IPS-18c (cell line): ENCODE measurements at regions not wholly inside any gene's neighbourhood (a gene's known extent, or its start where the extent isn't known, plus 50 kb on each side); places are given as distances from the start of the nearest gene placed in this dataset.
"Not testable (repeated sequence)": the region's sequence is repeated elsewhere in the genome, so short reads cannot be mapped to it uniquely, and the experiment has no call there.

ENCODE experiments used
- H3K4me3 ChIP-seq: 2 replicates; pipeline ENCODE4 v1.7.0; 2013; ENCODE audit warnings: low read depth, mild to moderate bottlenecking, low read length, moderate library complexity; ENCODE audit not compliant: insufficient read depth
- H3K9me3 ChIP-seq: one replicate; pipeline ENCODE4 v1.6.1; 2013; ENCODE audit warnings: mild to moderate bottlenecking, low read length, moderate library complexity; ENCODE audit not compliant: control insufficient read depth, insufficient read depth

GRCh38 chr5:4614088-4614487, 526.0 kb upstream of the ADAMTS16 start:
- Histone ChIP-seq H3K9me3 (peaks cover 2% of the 10 kb centered on the region), H3K4me3 (no peak overlapping the region)

DNA sequence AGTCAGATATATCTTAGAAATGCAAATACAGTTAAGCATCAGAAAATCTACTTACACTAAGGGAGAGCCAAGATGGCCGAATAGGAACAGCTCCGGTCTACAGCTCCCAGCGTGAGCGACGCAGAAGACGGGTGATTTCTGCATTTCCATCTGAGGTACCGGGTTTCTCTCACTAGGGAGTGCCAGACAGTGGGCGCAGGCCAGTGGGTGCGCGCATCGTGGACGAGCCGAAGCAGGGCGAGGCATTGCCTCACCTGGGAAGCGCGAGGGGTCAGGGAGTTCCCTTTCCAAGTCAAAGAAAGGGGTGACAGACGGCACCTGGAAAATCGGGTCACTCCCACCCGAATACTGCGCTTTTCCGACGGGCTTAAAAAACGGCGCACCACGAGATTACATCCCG, 524.8 kb upstream of the ADAMTS16 start:
- not testable (repeated sequence) for H3K4me3 ChIP-seq, H3K9me3 ChIP-seq

- Histone ChIP-seq H3K4me3 (no peak overlapping the region), H3K9me3 (no peaks in the 10 kb centered on the region)
Measured at GRCh38 chr5:4625206-4625896, 514.8 kb upstream of the ADAMTS16 start.

GRCh38 chr5:4627131-4627530, 513.0 kb upstream of the ADAMTS16 start:
- Histone ChIP-seq H3K4me3 (no peak overlapping the region), H3K9me3 (no peaks in the 10 kb centered on the region)

DNA sequence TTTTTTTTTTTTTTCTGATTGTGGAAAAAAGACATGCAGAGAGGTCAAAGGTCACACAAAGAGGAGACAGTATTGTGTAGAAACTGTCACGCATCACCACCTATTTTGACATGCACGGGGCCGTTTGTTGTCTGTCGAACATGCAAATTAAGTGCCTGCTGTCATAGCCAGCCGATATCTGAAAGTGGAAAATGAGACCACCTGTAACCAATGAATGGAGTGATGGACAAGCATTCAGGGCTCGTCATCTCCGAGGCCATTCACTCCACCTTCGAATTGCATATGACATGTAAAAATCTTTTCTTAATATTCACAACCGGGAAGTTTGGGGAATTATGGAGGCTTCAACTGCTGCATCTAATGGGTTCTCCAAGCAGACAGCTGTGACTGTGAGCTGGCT, 512.2 kb upstream of the ADAMTS16 start:
- Histone ChIP-seq H3K9me3 (no peaks in the 10 kb centered on the region), H3K4me3 (no peak overlapping the region)

- H3K4me3 ChIP-seq: no peak overlapping the region
- H3K9me3 ChIP-seq: no peaks in the 10 kb centered on the region
Measured at GRCh38 chr5:4628645-4629385, 511.3 kb upstream of the ADAMTS16 start.

DNA sequence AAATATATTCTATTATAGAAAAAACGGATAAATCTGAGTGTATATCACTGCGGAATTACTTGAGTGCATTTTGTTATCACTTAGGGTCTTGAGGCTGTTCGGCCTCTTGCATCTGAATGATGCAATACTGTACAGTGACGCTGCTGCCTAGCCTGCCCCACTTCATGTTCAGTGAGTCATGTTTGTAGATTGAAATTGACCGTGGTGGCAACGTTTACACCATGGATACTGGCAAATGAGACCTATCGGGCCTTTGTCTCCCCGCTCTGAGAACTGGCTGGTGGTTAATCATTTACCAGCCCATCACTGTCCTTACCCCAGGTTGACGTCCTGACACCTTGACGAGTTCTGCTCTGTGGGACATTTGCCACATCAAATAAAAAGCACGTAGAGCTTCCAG, 510.1 kb upstream of the ADAMTS16 start:
- Histone ChIP-seq H3K9me3 (no peaks in the 10 kb centered on the region), H3K4me3 (no peak overlapping the region)

GRCh38 chr5:4634342-4634741, 505.8 kb upstream of the ADAMTS16 start:
- Histone ChIP-seq H3K9me3 (no peaks in the 10 kb centered on the region), H3K4me3 (no peak overlapping the region)

DNA sequence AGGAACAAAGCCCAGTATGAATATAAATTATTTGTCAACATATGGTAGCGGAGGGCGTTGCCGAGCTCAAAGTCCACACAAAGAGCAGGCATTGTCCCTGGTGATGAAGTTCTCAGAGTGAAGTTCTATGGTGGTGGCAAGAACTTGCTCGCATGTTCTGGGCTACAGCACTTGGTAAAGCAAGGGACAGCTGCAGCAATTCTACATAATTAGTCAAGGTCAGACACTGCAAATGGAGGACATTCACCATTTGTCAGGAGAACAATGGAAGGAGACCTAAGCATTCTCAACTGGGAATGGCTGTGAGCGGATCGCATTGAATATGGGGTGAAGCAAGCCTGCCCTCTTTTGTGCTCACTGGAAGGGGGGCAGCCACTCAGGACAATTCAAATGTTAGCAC, 503.8 kb upstream of the ADAMTS16 start:
- Histone ChIP-seq H3K9me3 (no peaks in the 10 kb centered on the region), H3K4me3 (no peak overlapping the region)

GRCh38 chr5:4639946-4640345, 500.2 kb upstream of the ADAMTS16 start:
- peaks cover 3% of the 10 kb centered on the region for H3K9me3 ChIP-seq
- no peak overlapping the region for H3K4me3 ChIP-seq

GRCh38 chr5:4640795-4641194, 499.3 kb upstream of the ADAMTS16 start:
- H3K9me3 ChIP-seq: peaks cover 3% of the 10 kb centered on the region
- H3K4me3 ChIP-seq: no peak overlapping the region

DNA sequence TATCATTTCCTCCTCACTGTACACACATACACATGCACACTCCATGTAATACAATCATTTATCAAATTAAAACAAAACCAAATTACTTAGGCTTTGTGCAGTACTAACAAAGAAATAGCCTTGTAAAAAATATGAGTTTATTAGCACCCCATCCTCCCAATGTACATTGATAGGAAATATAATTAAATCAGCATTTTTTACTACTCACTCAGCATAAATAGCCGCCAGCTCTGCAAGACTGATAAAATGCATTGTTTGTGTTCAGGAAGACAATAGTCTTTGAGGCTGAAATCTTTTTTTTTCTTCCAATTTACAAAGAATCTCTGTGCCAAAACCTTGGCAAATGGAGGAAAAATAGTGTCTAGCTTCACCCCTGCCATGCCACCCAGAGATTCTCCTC, 497.6 kb upstream of the ADAMTS16 start:
- Histone ChIP-seq H3K9me3 (peaks cover 3% of the 10 kb centered on the region), H3K4me3 (no peak overlapping the region)

- H3K9me3 ChIP-seq: peaks cover 3% of the 10 kb centered on the region
- no peak overlapping the region for H3K4me3 ChIP-seq
Measured at GRCh38 chr5:4643190-4643589, 496.9 kb upstream of the ADAMTS16 start.

GRCh38 chr5:4643960-4644359, 496.2 kb upstream of the ADAMTS16 start:
- H3K4me3 ChIP-seq: no peak overlapping the region
- peaks cover 3% of the 10 kb centered on the region for H3K9me3 ChIP-seq

DNA sequence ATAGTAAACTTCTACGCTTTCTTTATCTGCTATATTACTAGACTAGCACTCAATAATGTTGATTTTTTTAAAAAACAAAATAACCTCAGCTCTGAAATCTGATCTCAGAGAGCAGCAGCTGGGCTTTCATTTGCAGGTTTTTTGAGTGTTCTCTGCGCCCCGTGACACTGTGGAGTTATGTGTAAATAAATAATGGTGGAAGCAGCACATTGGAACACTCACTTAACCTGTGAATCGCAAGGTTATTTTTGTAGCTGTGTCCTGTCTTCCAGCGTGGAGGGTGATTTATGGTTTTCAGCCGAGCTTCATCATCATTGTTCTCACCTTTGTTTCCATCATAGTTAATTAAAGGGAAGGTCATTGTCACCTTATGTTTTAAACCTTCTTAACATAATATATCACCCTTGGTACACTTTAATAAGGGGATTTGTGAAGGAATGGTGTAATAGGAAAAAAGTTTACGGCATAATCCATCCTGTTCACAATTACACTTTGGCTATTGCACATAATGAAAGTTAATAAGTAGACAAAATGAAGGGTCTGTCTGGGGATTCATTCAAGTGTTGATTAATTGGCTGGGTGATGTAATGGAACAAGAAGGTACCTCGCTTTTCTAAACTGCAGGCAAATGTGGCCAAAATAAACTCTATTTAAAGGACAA, 493.3 kb upstream of the ADAMTS16 start:
- Histone ChIP-seq H3K9me3 (peaks cover 3% of the 10 kb centered on the region), H3K4me3 (no peak overlapping the region)

- no peak overlapping the region for H3K4me3 ChIP-seq
Measured at GRCh38 chr5:4647955-4648354, 492.2 kb upstream of the ADAMTS16 start.

GRCh38 chr5:4651806-4652565, 488.1 kb upstream of the ADAMTS16 start:
- no peaks in the 10 kb centered on the region for H3K9me3 ChIP-seq
- no peak overlapping the region for H3K4me3 ChIP-seq

More at GRCh38 chr5:4647955-4648354, 492.2 kb upstream of the ADAMTS16 start:
- peaks cover 3% of the 10 kb centered on the region for H3K9me3 ChIP-seq
